22Rv1 (cell line): ENCODE measurements at regions not wholly inside any gene's neighbourhood (a gene's known extent, or its start where the extent isn't known, plus 50 kb on each side); places are given as distances from the start of the nearest gene placed in this dataset.

Source experiments
- ZFX ChIP-seq: fragments of 450-650 bp; IDR thresholded peaks from 2 replicates; pipeline ENCODE4 v1.6.1; 2017; ENCODE audit warnings: antibody characterized with exemption, borderline replicate concordance
- TF ChIP-seq, protein P1 (sequence below): fragments of 450-650 bp; IDR thresholded peaks from 2 replicates; pipeline ENCODE4 v1.5.1; 2017; ENCODE audit warnings: mild to moderate bottlenecking

- TF ChIP-seq, protein P1, sequence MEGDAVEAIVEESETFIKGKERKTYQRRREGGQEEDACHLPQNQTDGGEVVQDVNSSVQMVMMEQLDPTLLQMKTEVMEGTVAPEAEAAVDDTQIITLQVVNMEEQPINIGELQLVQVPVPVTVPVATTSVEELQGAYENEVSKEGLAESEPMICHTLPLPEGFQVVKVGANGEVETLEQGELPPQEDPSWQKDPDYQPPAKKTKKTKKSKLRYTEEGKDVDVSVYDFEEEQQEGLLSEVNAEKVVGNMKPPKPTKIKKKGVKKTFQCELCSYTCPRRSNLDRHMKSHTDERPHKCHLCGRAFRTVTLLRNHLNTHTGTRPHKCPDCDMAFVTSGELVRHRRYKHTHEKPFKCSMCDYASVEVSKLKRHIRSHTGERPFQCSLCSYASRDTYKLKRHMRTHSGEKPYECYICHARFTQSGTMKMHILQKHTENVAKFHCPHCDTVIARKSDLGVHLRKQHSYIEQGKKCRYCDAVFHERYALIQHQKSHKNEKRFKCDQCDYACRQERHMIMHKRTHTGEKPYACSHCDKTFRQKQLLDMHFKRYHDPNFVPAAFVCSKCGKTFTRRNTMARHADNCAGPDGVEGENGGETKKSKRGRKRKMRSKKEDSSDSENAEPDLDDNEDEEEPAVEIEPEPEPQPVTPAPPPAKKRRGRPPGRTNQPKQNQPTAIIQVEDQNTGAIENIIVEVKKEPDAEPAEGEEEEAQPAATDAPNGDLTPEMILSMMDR = no peak
- no peak for TF ChIP-seq ZFX
Observed at GRCh38 chr2:7896940-7897487, 784.8 kb upstream of the ID2 start.
